WERI-Rb-1 (cell line): ENCODE measurements at regions not wholly inside any gene's neighbourhood (a gene's known extent, or its start where the extent isn't known, plus 50 kb on each side); places are given as distances from the start of the nearest gene placed in this dataset.

Experiments
- DNase-seq: peaks from one replicate; pipeline ENCODE4 v3.0.0-alpha.2; 2020
- H3K27ac ChIP-seq: fragments of 250-450 bp; sonication (Bioruptor Pico); 2 replicates; pipeline ENCODE4 v1.5.1; 2020; ENCODE audit warnings: mild to moderate bottlenecking, moderate library complexity
- H3K27me3 ChIP-seq: fragments of 250-450 bp; sonication (Bioruptor Pico); 2 replicates; pipeline ENCODE4 v1.5.1; 2021; ENCODE audit warnings: mild to moderate bottlenecking, low read depth, moderate library complexity; ENCODE audit not compliant: insufficient read depth, severe bottlenecking
- H3K36me3 ChIP-seq: fragments of 250-450 bp; sonication (Bioruptor Pico); 2 replicates; pipeline ENCODE4 v1.5.1; 2020; ENCODE audit warnings: mild to moderate bottlenecking, moderate library complexity
- H3K4me3 ChIP-seq: 2 replicates; pipeline ENCODE4 v1.5.1; 2011; ENCODE audit warnings: low read depth, mild to moderate bottlenecking, control low read depth, low read length
- H3K9me3 ChIP-seq: fragments of 250-450 bp; sonication (Bioruptor Pico); 2 replicates; pipeline ENCODE4 v1.5.1; 2021; ENCODE audit warnings: mild to moderate bottlenecking, moderate library complexity; ENCODE audit not compliant: severe bottlenecking
- TF ChIP-seq, protein P1 (sequence below): IDR thresholded peaks from 2 replicates; pipeline ENCODE4 v1.5.1; 2011; ENCODE audit warnings: low read depth, mild to moderate bottlenecking, control low read depth, inconsistent platforms, low read length

GRCh38 chr2:6639929-6640620 is 225.6 kb downstream of the CMPK2 start:
- DNase-seq, result peak; percentile 84
- peak overlapping the region; percentile 42 for H3K4me3 ChIP-seq
- peak overlapping the region; percentile 69 for H3K27ac ChIP-seq
- H3K27me3 ChIP-seq, result no peaks in the 10 kb centered on the region
- TF ChIP-seq, protein P1, sequence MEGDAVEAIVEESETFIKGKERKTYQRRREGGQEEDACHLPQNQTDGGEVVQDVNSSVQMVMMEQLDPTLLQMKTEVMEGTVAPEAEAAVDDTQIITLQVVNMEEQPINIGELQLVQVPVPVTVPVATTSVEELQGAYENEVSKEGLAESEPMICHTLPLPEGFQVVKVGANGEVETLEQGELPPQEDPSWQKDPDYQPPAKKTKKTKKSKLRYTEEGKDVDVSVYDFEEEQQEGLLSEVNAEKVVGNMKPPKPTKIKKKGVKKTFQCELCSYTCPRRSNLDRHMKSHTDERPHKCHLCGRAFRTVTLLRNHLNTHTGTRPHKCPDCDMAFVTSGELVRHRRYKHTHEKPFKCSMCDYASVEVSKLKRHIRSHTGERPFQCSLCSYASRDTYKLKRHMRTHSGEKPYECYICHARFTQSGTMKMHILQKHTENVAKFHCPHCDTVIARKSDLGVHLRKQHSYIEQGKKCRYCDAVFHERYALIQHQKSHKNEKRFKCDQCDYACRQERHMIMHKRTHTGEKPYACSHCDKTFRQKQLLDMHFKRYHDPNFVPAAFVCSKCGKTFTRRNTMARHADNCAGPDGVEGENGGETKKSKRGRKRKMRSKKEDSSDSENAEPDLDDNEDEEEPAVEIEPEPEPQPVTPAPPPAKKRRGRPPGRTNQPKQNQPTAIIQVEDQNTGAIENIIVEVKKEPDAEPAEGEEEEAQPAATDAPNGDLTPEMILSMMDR, result no peak
- H3K36me3 ChIP-seq, result no peaks in the 10 kb centered on the region
- H3K9me3 ChIP-seq, result no peaks in the 10 kb centered on the region

GRCh38 chr2:6640621-6641015 is 225.1 kb downstream of the CMPK2 start:
- Histone ChIP-seq H3K4me3 (no peak overlapping the region), H3K36me3 (no peaks in the 10 kb centered on the region), H3K27ac (peak overlapping the region; percentile 69), H3K27me3 (no peaks in the 10 kb centered on the region), H3K9me3 (no peaks in the 10 kb centered on the region)
- DNase-seq, result no peak
- TF ChIP-seq, protein P1, result no peak

DNA sequence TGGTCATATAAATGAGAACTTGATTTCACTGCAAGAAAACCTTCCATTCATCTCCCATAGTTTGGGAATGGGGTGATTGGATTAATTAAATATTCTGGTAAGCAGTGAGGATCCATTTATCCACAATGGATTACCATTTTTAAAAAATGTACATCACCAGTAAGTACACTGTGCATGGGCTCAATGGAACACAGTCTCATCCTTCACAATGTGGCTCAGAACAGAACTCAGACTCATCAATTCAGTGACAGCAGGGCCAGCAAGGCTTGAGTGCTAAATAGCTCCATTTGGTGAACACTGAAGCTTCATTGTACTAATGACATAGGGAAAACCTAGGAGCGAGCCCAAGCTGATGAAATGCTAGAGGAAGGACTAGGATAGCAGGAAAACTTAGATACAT is 223.8 kb downstream of the CMPK2 start:
- no peak for DNase-seq

DNA sequence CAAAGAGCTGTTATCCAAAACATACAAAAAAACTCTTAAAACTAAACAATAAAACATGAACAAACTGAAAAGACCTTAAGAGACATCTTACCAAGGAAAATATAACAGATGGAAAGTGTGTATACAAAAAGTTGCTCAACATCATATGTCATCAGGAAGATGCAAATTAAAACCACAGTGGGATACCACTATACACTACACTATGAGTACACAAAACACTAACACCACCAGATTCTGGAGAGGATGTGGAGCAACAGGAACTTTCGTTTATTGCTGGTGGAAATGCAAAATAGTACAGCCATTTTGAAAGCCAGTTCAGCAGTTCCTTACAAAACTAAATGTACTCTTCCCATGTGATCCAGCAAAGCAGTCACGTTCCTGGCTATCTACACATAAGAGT is 221.4 kb downstream of the CMPK2 start:
- Histone ChIP-seq H3K4me3 (no peak overlapping the region), H3K36me3 (no peaks in the 10 kb centered on the region), H3K27ac (no peak overlapping the region), H3K27me3 (no peaks in the 10 kb centered on the region), H3K9me3 (no peaks in the 10 kb centered on the region)
- TF ChIP-seq, protein P1, result no peak
- DNase-seq, result no peak

More for the DNA sequence above, 223.8 kb downstream of the CMPK2 start:
- Histone ChIP-seq H3K36me3 (no peaks in the 10 kb centered on the region), H3K27ac (no peak overlapping the region), H3K27me3 (no peaks in the 10 kb centered on the region), H3K4me3 (no peak overlapping the region), H3K9me3 (no peaks in the 10 kb centered on the region)
- TF ChIP-seq, protein P1, result no peak

GRCh38 chr2:6645004-6645403 is 220.7 kb downstream of the CMPK2 start:
- H3K4me3 ChIP-seq, result no peak overlapping the region
- DNase-seq, result no peak
- TF ChIP-seq, protein P1, result no peak
- no peaks in the 10 kb centered on the region for H3K27me3 ChIP-seq
- H3K36me3 ChIP-seq, result no peaks in the 10 kb centered on the region
- H3K9me3 ChIP-seq, result no peaks in the 10 kb centered on the region
- no peak overlapping the region for H3K27ac ChIP-seq

- Histone ChIP-seq H3K4me3 (no peak overlapping the region), H3K27me3 (no peaks in the 10 kb centered on the region), H3K27ac (no peak overlapping the region), H3K9me3 (no peaks in the 10 kb centered on the region), H3K36me3 (no peaks in the 10 kb centered on the region)
- no peak for DNase-seq
- TF ChIP-seq, protein P1, result no peak
Observed at GRCh38 chr2:6645672-6646071, 220.0 kb downstream of the CMPK2 start.
